ENCODE measurements at regions not wholly inside any gene's neighbourhood (a gene's known extent, or its start where the extent isn't known, plus 50 kb on each side); places are given as distances from the start of the nearest gene placed in this dataset.
"Not testable (repeated sequence)": the region's sequence is repeated elsewhere in the genome, so short reads cannot be mapped to it uniquely, and the experiment has no call there.

GRCh38 chr14:43135877-43136411, 1371.1 kb downstream of the FSCB start:
- Mint-ChIP-seq H3K4me1 (ENCODE audit: low read depth) (no peaks in the 10 kb centered on the region), H3K27me3 (ENCODE audit: low read depth) (no peaks in the 10 kb centered on the region), H3K36me3 (ENCODE audit: low read depth) (no peaks in the 10 kb centered on the region), H3K27ac (ENCODE audit: unreplicated experiment) (no peak overlapping the region), H3K9me3 (ENCODE audit: low read depth) (peaks cover 18% of the 10 kb centered on the region), H3K4me3 (ENCODE audit: unreplicated experiment) (no peak overlapping the region)
- peak; percentile 88 for DNase-seq (ENCODE audit: low spot score)
- TF ChIP-seq, protein P1, sequence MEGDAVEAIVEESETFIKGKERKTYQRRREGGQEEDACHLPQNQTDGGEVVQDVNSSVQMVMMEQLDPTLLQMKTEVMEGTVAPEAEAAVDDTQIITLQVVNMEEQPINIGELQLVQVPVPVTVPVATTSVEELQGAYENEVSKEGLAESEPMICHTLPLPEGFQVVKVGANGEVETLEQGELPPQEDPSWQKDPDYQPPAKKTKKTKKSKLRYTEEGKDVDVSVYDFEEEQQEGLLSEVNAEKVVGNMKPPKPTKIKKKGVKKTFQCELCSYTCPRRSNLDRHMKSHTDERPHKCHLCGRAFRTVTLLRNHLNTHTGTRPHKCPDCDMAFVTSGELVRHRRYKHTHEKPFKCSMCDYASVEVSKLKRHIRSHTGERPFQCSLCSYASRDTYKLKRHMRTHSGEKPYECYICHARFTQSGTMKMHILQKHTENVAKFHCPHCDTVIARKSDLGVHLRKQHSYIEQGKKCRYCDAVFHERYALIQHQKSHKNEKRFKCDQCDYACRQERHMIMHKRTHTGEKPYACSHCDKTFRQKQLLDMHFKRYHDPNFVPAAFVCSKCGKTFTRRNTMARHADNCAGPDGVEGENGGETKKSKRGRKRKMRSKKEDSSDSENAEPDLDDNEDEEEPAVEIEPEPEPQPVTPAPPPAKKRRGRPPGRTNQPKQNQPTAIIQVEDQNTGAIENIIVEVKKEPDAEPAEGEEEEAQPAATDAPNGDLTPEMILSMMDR (IDR thresholded peaks at IDR 0.05), result no peak

- Mint-ChIP-seq H3K27me3 (ENCODE audit: low read depth) (no peaks in the 10 kb centered on the region), H3K27ac (ENCODE audit: unreplicated experiment) (no peak overlapping the region), H3K9me3 (ENCODE audit: low read depth) (peaks cover 25% of the 10 kb centered on the region), H3K36me3 (ENCODE audit: low read depth) (no peaks in the 10 kb centered on the region), H3K4me1 (ENCODE audit: low read depth) (no peaks in the 10 kb centered on the region), H3K4me3 (ENCODE audit: unreplicated experiment) (no peak overlapping the region)
- TF ChIP-seq, protein P1 (IDR thresholded peaks at IDR 0.05), result no peak
- DNase-seq (ENCODE audit: low spot score), result no peak
These were observed 1374.6 kb downstream of the FSCB start for GRCh38 chr14:43132441-43132840.

DNA sequence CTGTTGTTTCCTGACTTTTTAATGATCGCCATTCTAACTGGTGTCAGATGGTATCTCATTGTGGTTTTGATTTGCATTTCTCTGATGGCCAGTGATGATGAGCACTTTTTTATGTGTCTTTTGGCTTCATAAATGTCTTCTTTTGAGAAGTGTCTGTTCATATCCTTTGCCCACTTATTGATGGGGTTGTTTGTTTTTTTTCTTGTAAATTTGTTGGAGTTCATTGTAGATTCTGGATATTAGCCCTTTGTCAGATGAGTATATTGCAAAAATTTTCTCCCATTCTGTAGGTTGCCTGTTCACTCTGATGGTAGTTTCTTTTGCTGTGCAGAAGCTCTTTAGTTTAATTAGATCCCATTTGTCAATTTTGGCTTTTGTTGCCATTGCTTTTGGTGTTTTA, 1378.7 kb downstream of the FSCB start:
- H3K36me3 Mint-ChIP-seq (ENCODE audit: low read depth); H3K9me3 Mint-ChIP-seq (ENCODE audit: low read depth); H3K4me3 Mint-ChIP-seq (ENCODE audit: unreplicated experiment); H3K27me3 Mint-ChIP-seq (ENCODE audit: low read depth); DNase-seq (ENCODE audit: low spot score); H3K27ac Mint-ChIP-seq (ENCODE audit: unreplicated experiment); H3K4me1 Mint-ChIP-seq (ENCODE audit: low read depth): not testable (repeated sequence)

- not testable (repeated sequence) for H3K9me3 Mint-ChIP-seq (ENCODE audit: low read depth); H3K27ac Mint-ChIP-seq (ENCODE audit: unreplicated experiment); H3K4me1 Mint-ChIP-seq (ENCODE audit: low read depth); H3K27me3 Mint-ChIP-seq (ENCODE audit: low read depth); H3K4me3 Mint-ChIP-seq (ENCODE audit: unreplicated experiment); H3K36me3 Mint-ChIP-seq (ENCODE audit: low read depth); DNase-seq (ENCODE audit: low spot score)
These were observed 1379.2 kb downstream of the FSCB start for GRCh38 chr14:43127874-43128273.

GRCh38 chr14:43123544-43123943, 1383.5 kb downstream of the FSCB start:
- Mint-ChIP-seq H3K4me1 (ENCODE audit: low read depth) (no peaks in the 10 kb centered on the region), H3K9me3 (ENCODE audit: low read depth) (peaks cover 9% of the 10 kb centered on the region), H3K4me3 (ENCODE audit: unreplicated experiment) (no peak overlapping the region), H3K27ac (ENCODE audit: unreplicated experiment) (no peak overlapping the region), H3K36me3 (ENCODE audit: low read depth) (no peaks in the 10 kb centered on the region), H3K27me3 (ENCODE audit: low read depth) (no peaks in the 10 kb centered on the region)
- DNase-seq (ENCODE audit: low spot score), result no peak
- TF ChIP-seq, protein P1 (IDR thresholded peaks at IDR 0.05), result no peak

- H3K27me3 Mint-ChIP-seq (ENCODE audit: low read depth), result no peaks in the 10 kb centered on the region
- peaks cover 12% of the 10 kb centered on the region for H3K9me3 Mint-ChIP-seq (ENCODE audit: low read depth)
- H3K27ac Mint-ChIP-seq (ENCODE audit: unreplicated experiment), result no peak overlapping the region
- no peaks in the 10 kb centered on the region for H3K36me3 Mint-ChIP-seq (ENCODE audit: low read depth)
- no peak for DNase-seq (ENCODE audit: low spot score)
- no peaks in the 10 kb centered on the region for H3K4me1 Mint-ChIP-seq (ENCODE audit: low read depth)
- TF ChIP-seq, protein P1 (IDR thresholded peaks at IDR 0.05), result no peak
- H3K4me3 Mint-ChIP-seq (ENCODE audit: unreplicated experiment), result no peak overlapping the region
These were observed 1387.4 kb downstream of the FSCB start for GRCh38 chr14:43119672-43120071.

Data from chondrocyte (in vitro differentiated cells).